Epithelial cell of proximal tubule (primary cell): ENCODE measurements at regions not wholly inside any gene's neighbourhood (a gene's known extent, or its start where the extent isn't known, plus 50 kb on each side); places are given as distances from the start of the nearest gene placed in this dataset.
"Not testable (repeated sequence)": the region's sequence is repeated elsewhere in the genome, so short reads cannot be mapped to it uniquely, and the experiment has no call there.

Source experiments
- DNase-seq: peaks from one replicate; pipeline ENCODE4 v3.0.0-alpha.2; 2011; ENCODE audit warnings: low read depth
- H3K4me3 ChIP-seq: 2 replicates; pipeline ENCODE4 v1.5.1; 2011; ENCODE audit warnings: low read depth, mild to moderate bottlenecking, low read length
- CTCF ChIP-seq: conservative IDR thresholded peaks from 2 replicates; pipeline ENCODE4 v1.5.1; 2012; ENCODE audit warnings: low read depth, mild to moderate bottlenecking, low read length

GRCh38 chr3:162569314-162569713 lies 1072.7 kb downstream of the OTOL1 start:
- H3K4me3 ChIP-seq, result no peak overlapping the region
- DNase-seq, result peak; percentile 18
- TF ChIP-seq CTCF, result no peak

- no peak for TF ChIP-seq CTCF
- DNase-seq, result no peak
- no peak overlapping the region for H3K4me3 ChIP-seq
Observed at GRCh38 chr3:162584986-162585385, 1088.4 kb downstream of the OTOL1 start.

- DNase-seq, result no peak
- no peak for TF ChIP-seq CTCF
- no peak overlapping the region for H3K4me3 ChIP-seq
Observed at GRCh38 chr3:162586591-162586990, 1090.0 kb downstream of the OTOL1 start.

- TF ChIP-seq CTCF, result no peak
- no peak overlapping the region for H3K4me3 ChIP-seq
- no peak for DNase-seq
Observed at GRCh38 chr3:162597226-162597625, 1100.6 kb downstream of the OTOL1 start.

- DNase-seq, H3K4me3 ChIP-seq: not testable (repeated sequence)
Observed at GRCh38 chr3:162598500-162598899, 1101.9 kb downstream of the OTOL1 start.

- DNase-seq, H3K4me3 ChIP-seq: not testable (repeated sequence)
Observed at GRCh38 chr3:162599742-162600141, 1103.1 kb downstream of the OTOL1 start.

- no peak for TF ChIP-seq CTCF
- H3K4me3 ChIP-seq, result no peak overlapping the region
- peak; percentile 39 for DNase-seq
Observed at GRCh38 chr3:162601101-162601670, 1104.6 kb downstream of the OTOL1 start.

GRCh38 chr3:162602619-162603018 lies 1106.0 kb downstream of the OTOL1 start:
- TF ChIP-seq CTCF, result no peak
- DNase-seq, result no peak
- H3K4me3 ChIP-seq, result no peak overlapping the region
